Type B pancreatic cell (in vitro differentiated cells): ENCODE measurements at regions not wholly inside any gene's neighbourhood (a gene's known extent, or its start where the extent isn't known, plus 50 kb on each side); places are given as distances from the start of the nearest gene placed in this dataset.

ENCODE experiments used
- DNase-seq: peaks from one replicate; pipeline ENCODE4 v3.0.0; 2021; ENCODE audit warnings: mixed read lengths; ENCODE audit not compliant: unreplicated experiment; ENCODE audit errors: extremely low spot score
- H3K27ac Mint-ChIP-seq: 2 replicates; pipeline ENCODE4 v1.8.0; 2021; ENCODE audit warnings: mild to moderate bottlenecking, mixed read lengths
- H3K27me3 Mint-ChIP-seq: 2 replicates; pipeline ENCODE4 v1.8.0; 2021; ENCODE audit warnings: mixed read lengths
- H3K36me3 Mint-ChIP-seq: 2 replicates; pipeline ENCODE4 v1.8.0; 2021; ENCODE audit warnings: mixed read lengths
- H3K4me1 Mint-ChIP-seq: one replicate; pipeline ENCODE4 v1.8.0; 2021; ENCODE audit warnings: mixed read lengths; ENCODE audit not compliant: unreplicated experiment
- H3K4me3 Mint-ChIP-seq: 2 replicates; pipeline ENCODE4 v1.8.0; 2021; ENCODE audit warnings: mild to moderate bottlenecking, mixed read lengths
- H3K9me3 Mint-ChIP-seq: 2 replicates; pipeline ENCODE4 v1.8.0; 2021; ENCODE audit warnings: mixed read lengths
- TF ChIP-seq, protein P1 (sequence below): fragments of 200-600 bp; sonication (generic); conservative IDR thresholded peaks from 2 replicates; pipeline ENCODE4 v1.5.0; 2021; ENCODE audit warnings: antibody characterized with exemption, mild to moderate bottlenecking

DNA sequence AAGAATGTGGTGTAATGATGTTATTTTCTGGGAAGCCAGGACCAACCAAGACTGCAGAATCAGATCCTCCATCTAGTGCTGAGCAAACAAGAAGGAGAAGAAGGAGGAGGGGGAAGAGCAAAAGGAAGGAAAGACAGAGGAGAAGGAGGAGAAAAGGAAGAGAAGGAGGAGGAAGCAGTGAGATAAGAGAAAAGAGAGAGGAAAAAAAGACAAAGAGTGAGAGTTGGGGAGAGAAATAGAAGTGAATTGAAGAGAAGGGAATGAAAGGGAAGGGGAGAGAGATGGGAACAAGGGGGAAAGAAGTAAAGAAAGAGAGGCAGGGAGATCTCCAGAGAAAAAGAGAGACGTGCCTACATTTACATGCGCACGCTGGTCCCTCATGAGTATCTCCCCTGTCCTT lies 153.5 kb downstream of the MN1 start:
- H3K36me3 Mint-ChIP-seq = no peaks in the 10 kb centered on the region
- H3K27ac Mint-ChIP-seq = no peak overlapping the region
- H3K9me3 Mint-ChIP-seq = no peaks in the 10 kb centered on the region
- no peak overlapping the region for H3K4me3 Mint-ChIP-seq
- DNase-seq = no peak
- peaks cover 29% of the 10 kb centered on the region for H3K4me1 Mint-ChIP-seq
- peaks cover 27% of the 10 kb centered on the region for H3K27me3 Mint-ChIP-seq
- TF ChIP-seq, protein P1, sequence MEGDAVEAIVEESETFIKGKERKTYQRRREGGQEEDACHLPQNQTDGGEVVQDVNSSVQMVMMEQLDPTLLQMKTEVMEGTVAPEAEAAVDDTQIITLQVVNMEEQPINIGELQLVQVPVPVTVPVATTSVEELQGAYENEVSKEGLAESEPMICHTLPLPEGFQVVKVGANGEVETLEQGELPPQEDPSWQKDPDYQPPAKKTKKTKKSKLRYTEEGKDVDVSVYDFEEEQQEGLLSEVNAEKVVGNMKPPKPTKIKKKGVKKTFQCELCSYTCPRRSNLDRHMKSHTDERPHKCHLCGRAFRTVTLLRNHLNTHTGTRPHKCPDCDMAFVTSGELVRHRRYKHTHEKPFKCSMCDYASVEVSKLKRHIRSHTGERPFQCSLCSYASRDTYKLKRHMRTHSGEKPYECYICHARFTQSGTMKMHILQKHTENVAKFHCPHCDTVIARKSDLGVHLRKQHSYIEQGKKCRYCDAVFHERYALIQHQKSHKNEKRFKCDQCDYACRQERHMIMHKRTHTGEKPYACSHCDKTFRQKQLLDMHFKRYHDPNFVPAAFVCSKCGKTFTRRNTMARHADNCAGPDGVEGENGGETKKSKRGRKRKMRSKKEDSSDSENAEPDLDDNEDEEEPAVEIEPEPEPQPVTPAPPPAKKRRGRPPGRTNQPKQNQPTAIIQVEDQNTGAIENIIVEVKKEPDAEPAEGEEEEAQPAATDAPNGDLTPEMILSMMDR = no peak

GRCh38 chr22:27648853-27649252 lies 152.7 kb downstream of the MN1 start:
- Mint-ChIP-seq H3K36me3 (no peaks in the 10 kb centered on the region), H3K4me1 (peaks cover 29% of the 10 kb centered on the region), H3K4me3 (no peak overlapping the region), H3K27ac (no peak overlapping the region), H3K27me3 (peaks cover 27% of the 10 kb centered on the region), H3K9me3 (no peaks in the 10 kb centered on the region)
- TF ChIP-seq, protein P1 = no peak
- DNase-seq = no peak

DNA sequence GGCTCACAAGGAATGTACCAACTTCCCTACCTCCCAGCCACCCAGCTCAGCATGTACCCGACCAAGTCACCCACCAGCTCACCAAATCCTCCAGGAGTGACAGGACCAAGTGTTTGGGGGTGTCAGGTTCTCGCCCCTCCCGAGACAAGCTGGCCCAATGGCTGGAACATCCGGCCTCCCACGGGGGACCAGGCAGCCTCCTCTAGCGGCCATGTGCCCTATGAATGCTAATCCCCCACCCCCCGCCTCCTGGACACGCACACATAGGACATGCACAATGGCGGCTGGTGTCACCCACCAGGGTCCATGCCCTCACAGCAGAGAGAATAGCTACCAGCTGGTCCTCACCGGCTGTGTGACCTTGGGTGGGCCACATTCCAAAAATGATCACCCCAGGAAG lies 151.0 kb downstream of the MN1 start:
- TF ChIP-seq, protein P1 = no peak

DNA sequence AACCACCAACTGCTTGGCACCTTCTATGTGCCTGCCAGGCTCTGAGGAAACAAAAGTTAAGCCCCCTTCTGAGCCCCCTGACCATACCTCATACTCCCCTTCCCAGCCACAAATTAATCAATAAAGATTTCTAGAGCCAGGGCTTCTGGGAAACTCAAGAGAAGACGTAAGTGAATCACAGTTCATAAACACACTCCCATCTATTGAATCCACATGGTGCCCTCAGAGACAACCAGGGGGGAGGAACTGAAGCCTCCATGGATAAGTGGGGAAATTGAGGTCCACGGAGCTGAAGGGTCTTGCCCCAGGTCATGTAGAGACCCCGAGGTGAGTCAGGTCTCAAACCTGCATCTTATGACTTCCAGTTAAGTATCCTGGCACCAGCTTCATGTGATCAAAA lies 150.6 kb downstream of the MN1 start:
- no peak overlapping the region for H3K27ac Mint-ChIP-seq
- DNase-seq = no peak
- TF ChIP-seq, protein P1 = no peak
- H3K27me3 Mint-ChIP-seq = peaks cover 32% of the 10 kb centered on the region
- peaks cover 22% of the 10 kb centered on the region for H3K4me1 Mint-ChIP-seq
- H3K36me3 Mint-ChIP-seq = no peaks in the 10 kb centered on the region
- H3K4me3 Mint-ChIP-seq = no peak overlapping the region
- H3K9me3 Mint-ChIP-seq = peaks cover 5% of the 10 kb centered on the region

More for the DNA sequence above, 151.0 kb downstream of the MN1 start:
- Mint-ChIP-seq H3K4me1 (peaks cover 22% of the 10 kb centered on the region), H3K9me3 (peaks cover 5% of the 10 kb centered on the region), H3K27ac (no peak overlapping the region), H3K27me3 (peaks cover 28% of the 10 kb centered on the region), H3K4me3 (no peak overlapping the region), H3K36me3 (no peaks in the 10 kb centered on the region)
- DNase-seq = no peak

DNA sequence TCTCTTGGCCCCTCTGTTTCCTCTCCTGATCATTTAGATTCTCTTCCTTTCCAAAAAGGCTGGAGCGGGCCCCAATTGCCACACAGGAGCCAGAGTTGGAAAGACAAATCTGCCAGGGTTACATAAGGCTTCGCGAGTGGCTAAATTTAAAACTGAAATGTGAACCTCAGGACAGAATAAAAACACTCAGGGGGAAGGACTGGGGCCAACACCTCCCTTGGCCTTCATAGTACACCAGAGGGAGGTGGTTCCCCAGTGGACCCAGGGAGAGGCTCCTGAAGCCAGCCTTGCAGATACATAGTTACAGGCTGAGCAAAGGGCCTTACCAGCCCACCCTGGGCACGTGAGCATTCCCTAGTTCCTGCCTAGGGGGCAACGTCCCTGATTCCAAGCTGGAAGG lies 150.1 kb downstream of the MN1 start:
- peaks cover 5% of the 10 kb centered on the region for H3K9me3 Mint-ChIP-seq
- no peak overlapping the region for H3K27ac Mint-ChIP-seq
- DNase-seq = no peak
- peaks cover 22% of the 10 kb centered on the region for H3K4me1 Mint-ChIP-seq
- H3K4me3 Mint-ChIP-seq = no peak overlapping the region
- no peaks in the 10 kb centered on the region for H3K36me3 Mint-ChIP-seq
- H3K27me3 Mint-ChIP-seq = peaks cover 33% of the 10 kb centered on the region
- TF ChIP-seq, protein P1 = no peak
